ENCODE measurements at regions not wholly inside any gene's neighbourhood (a gene's known extent, or its start where the extent isn't known, plus 50 kb on each side); places are given as distances from the start of the nearest gene placed in this dataset.

DNA sequence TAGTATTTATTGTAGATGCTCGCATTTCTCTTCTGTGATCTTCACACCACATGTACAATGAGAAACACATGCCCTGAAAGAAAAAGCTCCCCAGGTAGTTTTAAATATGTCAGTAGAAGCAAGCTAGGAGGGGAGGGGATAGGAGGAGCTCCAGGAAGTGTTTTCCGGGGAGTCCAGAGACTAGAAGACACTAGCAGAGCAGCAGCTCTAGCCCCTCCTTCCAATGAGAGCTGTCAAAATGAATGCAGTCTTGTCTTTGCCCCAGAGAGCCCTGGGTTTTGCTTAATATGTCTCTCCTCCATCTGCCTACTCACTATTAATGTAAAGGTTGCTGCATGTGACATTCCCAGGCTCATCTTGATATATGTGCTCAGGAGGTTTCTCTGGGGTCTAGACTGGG is 462.6 kb upstream of the SOX11 start:
- no peaks in the 10 kb centered on the region for H3K27me3 ChIP-seq (ENCODE audit: insufficient read depth, low read length, poor library complexity)
- H3K9me3 ChIP-seq (ENCODE audit: insufficient read depth, low read length, severe bottlenecking), result no peaks in the 10 kb centered on the region
- H3K9ac ChIP-seq (ENCODE audit: low read depth, low read length), result no peak overlapping the region
- no peaks in the 10 kb centered on the region for H3K36me3 ChIP-seq (ENCODE audit: insufficient read depth, low read length)
- H3K79me2 ChIP-seq (ENCODE audit: insufficient read depth, low read length), result no peaks in the 10 kb centered on the region
- TF ChIP-seq, protein P1, sequence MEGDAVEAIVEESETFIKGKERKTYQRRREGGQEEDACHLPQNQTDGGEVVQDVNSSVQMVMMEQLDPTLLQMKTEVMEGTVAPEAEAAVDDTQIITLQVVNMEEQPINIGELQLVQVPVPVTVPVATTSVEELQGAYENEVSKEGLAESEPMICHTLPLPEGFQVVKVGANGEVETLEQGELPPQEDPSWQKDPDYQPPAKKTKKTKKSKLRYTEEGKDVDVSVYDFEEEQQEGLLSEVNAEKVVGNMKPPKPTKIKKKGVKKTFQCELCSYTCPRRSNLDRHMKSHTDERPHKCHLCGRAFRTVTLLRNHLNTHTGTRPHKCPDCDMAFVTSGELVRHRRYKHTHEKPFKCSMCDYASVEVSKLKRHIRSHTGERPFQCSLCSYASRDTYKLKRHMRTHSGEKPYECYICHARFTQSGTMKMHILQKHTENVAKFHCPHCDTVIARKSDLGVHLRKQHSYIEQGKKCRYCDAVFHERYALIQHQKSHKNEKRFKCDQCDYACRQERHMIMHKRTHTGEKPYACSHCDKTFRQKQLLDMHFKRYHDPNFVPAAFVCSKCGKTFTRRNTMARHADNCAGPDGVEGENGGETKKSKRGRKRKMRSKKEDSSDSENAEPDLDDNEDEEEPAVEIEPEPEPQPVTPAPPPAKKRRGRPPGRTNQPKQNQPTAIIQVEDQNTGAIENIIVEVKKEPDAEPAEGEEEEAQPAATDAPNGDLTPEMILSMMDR (IDR thresholded peaks at IDR 0.05; ENCODE audit: borderline replicate concordance, extremely low read depth, low read length, poor library complexity, severe bottlenecking), result no peak
- TF ChIP-seq EZH2 (IDR thresholded peaks at IDR 0.05; ENCODE audit: borderline replicate concordance, low read depth, low read length, severe bottlenecking), result no peak
- H3K4me1 ChIP-seq (ENCODE audit: insufficient read depth, low read length), result peaks cover 6% of the 10 kb centered on the region; the same call in 1 of the 2 replicates
- H4K20me1 ChIP-seq (ENCODE audit: insufficient read depth, low read length), result no peaks in the 10 kb centered on the region
- H2AFZ ChIP-seq (ENCODE audit: low read depth, low read length), result no peak overlapping the region
- no peak overlapping the region for H3K4me3 ChIP-seq (ENCODE audit: low read depth in 1 of 2, low read length in 2 of 2)
- H3K4me2 ChIP-seq (ENCODE audit: insufficient read depth, low read length), result no peak overlapping the region
- DNase-seq, result no peak
- no peak overlapping the region for H3K27ac ChIP-seq (ENCODE audit: low read length)
- no peak for ATAC-seq (ENCODE audit: insufficient read depth, low read depth)

DNA sequence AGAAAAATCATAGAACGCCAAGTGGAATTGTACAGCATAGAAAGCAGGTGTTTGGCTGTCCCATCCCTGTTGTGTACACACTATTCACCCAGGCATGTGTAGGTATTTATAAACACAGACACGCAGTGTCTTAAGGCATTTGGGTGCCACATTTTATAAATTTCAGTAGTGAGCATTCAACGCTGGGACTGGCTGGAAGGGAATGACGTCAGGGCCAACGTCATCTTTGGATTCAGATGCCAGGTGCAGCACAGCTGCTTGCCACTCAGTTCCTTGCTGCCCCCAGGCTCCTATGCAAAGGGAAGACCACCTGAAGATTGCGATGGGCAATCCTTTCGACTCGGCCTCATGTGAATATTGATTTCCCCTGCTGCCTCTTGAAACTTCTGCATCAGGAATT is 461.7 kb upstream of the SOX11 start:
- ATAC-seq (ENCODE audit: insufficient read depth, low read depth) (no peak), DNase-seq (no peak)
- Histone ChIP-seq H3K9me3 (ENCODE audit: insufficient read depth, low read length, severe bottlenecking) (no peaks in the 10 kb centered on the region), H3K4me3 (ENCODE audit: low read depth in 1 of 2, low read length in 2 of 2) (no peak overlapping the region), H3K4me1 (ENCODE audit: insufficient read depth, low read length) (peaks cover 6% of the 10 kb centered on the region; the same call in 1 of the 2 replicates), H2AFZ (ENCODE audit: low read depth, low read length) (no peak overlapping the region), H3K36me3 (ENCODE audit: insufficient read depth, low read length) (no peaks in the 10 kb centered on the region), H3K9ac (ENCODE audit: low read depth, low read length) (no peak overlapping the region), H3K27me3 (ENCODE audit: insufficient read depth, low read length, poor library complexity) (no peaks in the 10 kb centered on the region), H3K79me2 (ENCODE audit: insufficient read depth, low read length) (no peaks in the 10 kb centered on the region), H3K27ac (ENCODE audit: low read length) (no peak overlapping the region), H4K20me1 (ENCODE audit: insufficient read depth, low read length) (no peaks in the 10 kb centered on the region), H3K4me2 (ENCODE audit: insufficient read depth, low read length) (no peak overlapping the region)
- TF ChIP-seq, protein P1 (IDR thresholded peaks at IDR 0.05; ENCODE audit: borderline replicate concordance, extremely low read depth, low read length, poor library complexity, severe bottlenecking), result no peak
- TF ChIP-seq EZH2 (IDR thresholded peaks at IDR 0.05; ENCODE audit: borderline replicate concordance, low read depth, low read length, severe bottlenecking), result no peak

DNA sequence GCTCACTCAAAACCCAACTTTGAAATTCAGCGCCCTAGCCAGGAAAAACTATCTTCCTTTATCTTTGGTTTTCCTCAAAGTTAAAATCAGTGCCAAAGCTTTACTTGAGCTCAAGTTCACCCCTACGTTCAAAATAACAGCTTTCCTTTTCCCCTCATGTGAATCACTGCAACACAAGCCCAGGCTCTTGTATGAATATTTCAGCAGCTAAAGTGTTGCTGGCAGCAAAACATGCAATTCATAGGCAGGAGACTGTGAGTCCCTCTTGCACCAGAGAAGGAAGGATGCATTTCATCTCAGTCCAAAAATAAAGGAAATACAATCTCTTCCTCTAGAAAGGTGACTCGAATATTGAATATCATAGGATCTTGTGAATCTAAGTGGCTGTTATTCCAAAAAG is 461.3 kb upstream of the SOX11 start:
- Histone ChIP-seq H3K79me2 (ENCODE audit: insufficient read depth, low read length) (no peaks in the 10 kb centered on the region), H3K4me1 (ENCODE audit: insufficient read depth, low read length) (peaks cover 6% of the 10 kb centered on the region; the same call in 1 of the 2 replicates), H2AFZ (ENCODE audit: low read depth, low read length) (no peak overlapping the region), H3K4me3 (ENCODE audit: low read depth in 1 of 2, low read length in 2 of 2) (no peak overlapping the region), H3K9me3 (ENCODE audit: insufficient read depth, low read length, severe bottlenecking) (no peaks in the 10 kb centered on the region), H4K20me1 (ENCODE audit: insufficient read depth, low read length) (no peaks in the 10 kb centered on the region), H3K4me2 (ENCODE audit: insufficient read depth, low read length) (no peak overlapping the region), H3K27me3 (ENCODE audit: insufficient read depth, low read length, poor library complexity) (no peaks in the 10 kb centered on the region), H3K36me3 (ENCODE audit: insufficient read depth, low read length) (no peaks in the 10 kb centered on the region), H3K27ac (ENCODE audit: low read length) (no peak overlapping the region), H3K9ac (ENCODE audit: low read depth, low read length) (no peak overlapping the region)
- no peak for DNase-seq
- no peak for ATAC-seq (ENCODE audit: insufficient read depth, low read depth)
- TF ChIP-seq EZH2 (IDR thresholded peaks at IDR 0.05; ENCODE audit: borderline replicate concordance, low read depth, low read length, severe bottlenecking), result no peak
- TF ChIP-seq, protein P1 (IDR thresholded peaks at IDR 0.05; ENCODE audit: borderline replicate concordance, extremely low read depth, low read length, poor library complexity, severe bottlenecking), result no peak

DNA sequence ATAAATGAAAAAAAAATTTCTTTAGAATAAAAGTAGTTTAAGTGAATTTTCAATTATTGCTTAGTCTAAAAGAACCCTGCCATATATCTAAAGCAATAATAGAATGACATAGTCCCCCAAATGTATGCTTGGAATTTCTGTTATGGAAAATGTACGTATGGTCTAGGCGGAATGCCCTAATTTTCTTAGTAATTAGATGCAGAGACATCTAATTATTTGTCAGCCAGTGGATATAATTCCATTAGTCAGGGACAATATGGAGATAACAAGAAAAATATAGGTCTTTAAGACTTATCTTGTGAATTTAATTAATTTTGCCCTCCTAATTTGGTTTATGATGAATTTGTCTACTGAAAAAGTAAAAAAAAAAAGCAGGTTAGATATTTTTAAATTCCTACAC is 460.9 kb upstream of the SOX11 start:
- H3K4me3 ChIP-seq (ENCODE audit: low read depth in 1 of 2, low read length in 2 of 2), result no peak overlapping the region
- peaks cover 6% of the 10 kb centered on the region; the same call in 1 of the 2 replicates for H3K4me1 ChIP-seq (ENCODE audit: insufficient read depth, low read length)
- no peak for TF ChIP-seq EZH2 (IDR thresholded peaks at IDR 0.05; ENCODE audit: borderline replicate concordance, low read depth, low read length, severe bottlenecking)
- TF ChIP-seq, protein P1 (IDR thresholded peaks at IDR 0.05; ENCODE audit: borderline replicate concordance, extremely low read depth, low read length, poor library complexity, severe bottlenecking), result no peak
- DNase-seq, result no peak
- no peak overlapping the region for H2AFZ ChIP-seq (ENCODE audit: low read depth, low read length)
- no peaks in the 10 kb centered on the region for H3K9me3 ChIP-seq (ENCODE audit: insufficient read depth, low read length, severe bottlenecking)
- no peak overlapping the region for H3K4me2 ChIP-seq (ENCODE audit: insufficient read depth, low read length)
- H3K36me3 ChIP-seq (ENCODE audit: insufficient read depth, low read length), result no peaks in the 10 kb centered on the region
- no peak for ATAC-seq (ENCODE audit: insufficient read depth, low read depth)
- no peak overlapping the region for H3K27ac ChIP-seq (ENCODE audit: low read length)
- no peaks in the 10 kb centered on the region for H3K27me3 ChIP-seq (ENCODE audit: insufficient read depth, low read length, poor library complexity)
- no peaks in the 10 kb centered on the region for H3K79me2 ChIP-seq (ENCODE audit: insufficient read depth, low read length)
- H4K20me1 ChIP-seq (ENCODE audit: insufficient read depth, low read length), result no peaks in the 10 kb centered on the region
- H3K9ac ChIP-seq (ENCODE audit: low read depth, low read length), result no peak overlapping the region

All from DND-41 (cell line).